H9 (cell line): ENCODE measurements at regions not wholly inside any gene's neighbourhood (a gene's known extent, or its start where the extent isn't known, plus 50 kb on each side); places are given as distances from the start of the nearest gene placed in this dataset.
A peak's percentile ranks its signal among the peaks of the same experiment; 100 is the strongest.

Experiments
- DNase-seq: peaks from one replicate; pipeline ENCODE4 v3.0.0-alpha.2; 2017
- H2AFZ ChIP-seq: one replicate; pipeline ENCODE4 v1.6.1; 2013; ENCODE audit warnings: mild to moderate bottlenecking, low read length, control low read depth, moderate library complexity
- H2AK5ac ChIP-seq: 2 replicates; pipeline ENCODE4 v1.6.1; 2013; ENCODE audit warnings: low read length, control low read depth, mixed read lengths; ENCODE audit not compliant: insufficient read length
- H2BK120ac ChIP-seq: one replicate; pipeline ENCODE4 v1.6.1; 2013; ENCODE audit warnings: low read depth, mild to moderate bottlenecking, low read length, control low read depth, inconsistent platforms; ENCODE audit not compliant: poor library complexity, severe bottlenecking
- H2BK12ac ChIP-seq: 2 replicates; pipeline ENCODE4 v1.6.1; 2013; ENCODE audit warnings: low read length, control low read depth, mixed read lengths, low read depth; ENCODE audit not compliant: insufficient read length
- H2BK15ac ChIP-seq: 2 replicates; pipeline ENCODE4 v1.6.1; 2013; ENCODE audit warnings: low read depth, low read length, control low read depth
- H2BK20ac ChIP-seq: one replicate; pipeline ENCODE4 v1.6.1; 2013; ENCODE audit warnings: low read depth, mild to moderate bottlenecking, low read length, control low read depth, inconsistent platforms; ENCODE audit not compliant: poor library complexity, severe bottlenecking
- H2BK5ac ChIP-seq: 2 replicates; pipeline ENCODE4 v1.6.1; 2013; ENCODE audit warnings: low read length, control low read depth, mixed read lengths; ENCODE audit not compliant: insufficient read length
- H3K14ac ChIP-seq: 2 replicates; pipeline ENCODE4 v1.6.1; 2013; ENCODE audit warnings: low read length, control low read depth; ENCODE audit not compliant: insufficient read depth
- H3K18ac ChIP-seq: 2 replicates; pipeline ENCODE4 v1.6.1; 2013; ENCODE audit warnings: low read depth, mild to moderate bottlenecking, mixed read lengths, low read length, control low read depth; ENCODE audit not compliant: insufficient read length
- H3K23ac ChIP-seq: 2 replicates; pipeline ENCODE4 v1.6.1; 2013; ENCODE audit warnings: low read length, control low read depth, mixed read lengths, low read depth; ENCODE audit not compliant: insufficient read length
- H3K23me2 ChIP-seq: 2 replicates; pipeline ENCODE4 v1.6.1; 2013; ENCODE audit warnings: low read depth, mild to moderate bottlenecking, mixed read lengths, low read length, control low read depth; ENCODE audit not compliant: insufficient read length, poor library complexity, severe bottlenecking
- H3K27ac ChIP-seq: 2 replicates; pipeline ENCODE4 v1.5.1; 2013; ENCODE audit warnings: low read length, control low read depth, mixed read lengths, low read depth; ENCODE audit not compliant: insufficient read length
- H3K27me3 ChIP-seq: 2 replicates; pipeline ENCODE4 v1.6.1; 2013; ENCODE audit warnings: low read length, control low read depth, inconsistent platforms; ENCODE audit not compliant: insufficient read depth
- H3K4ac ChIP-seq: 2 replicates; pipeline ENCODE4 v1.6.1; 2013; ENCODE audit warnings: low read depth, mild to moderate bottlenecking, control low read depth, inconsistent platforms, low read length, moderate library complexity
- H3K4me1 ChIP-seq: 2 replicates; pipeline ENCODE4 v1.6.1; 2013; ENCODE audit warnings: low read length, control low read depth, inconsistent platforms; ENCODE audit not compliant: insufficient read depth
- H3K4me2 ChIP-seq: 2 replicates; pipeline ENCODE4 v1.6.1; 2013; ENCODE audit warnings: low read length, control low read depth, mixed read lengths; ENCODE audit not compliant: insufficient read length, insufficient read depth
- H3K56ac ChIP-seq: 2 replicates; pipeline ENCODE4 v1.6.1; 2013; ENCODE audit warnings: low read depth, mild to moderate bottlenecking, mixed read lengths, low read length, control low read depth; ENCODE audit not compliant: insufficient read length
- H3K79me1 ChIP-seq: 2 replicates; pipeline ENCODE4 v1.6.1; 2013; ENCODE audit warnings: low read depth, mild to moderate bottlenecking, moderate library complexity, low read length, control low read depth, inconsistent platforms; ENCODE audit not compliant: insufficient read depth, poor library complexity, severe bottlenecking
- H3K79me2 ChIP-seq: 2 replicates; pipeline ENCODE4 v1.6.1; 2013; ENCODE audit warnings: low read length, control low read depth, inconsistent platforms; ENCODE audit not compliant: insufficient read depth
- H3K9ac ChIP-seq: 2 replicates; pipeline ENCODE4 v1.6.1; 2013; ENCODE audit warnings: low read length, control low read depth, mixed read lengths; ENCODE audit not compliant: insufficient read length; ENCODE audit errors: extremely low read depth
- H3K9me3 ChIP-seq: one replicate; pipeline ENCODE4 v1.6.1; 2013; ENCODE audit warnings: low read depth, low read length, inconsistent platforms; ENCODE audit not compliant: control insufficient read depth
- H3T11ph ChIP-seq: one replicate; pipeline ENCODE4 v1.6.1; 2013; ENCODE audit warnings: mild to moderate bottlenecking, low read length, control low read depth, inconsistent platforms
- H4K20me1 ChIP-seq: one replicate; pipeline ENCODE4 v1.6.1; 2013; ENCODE audit not compliant: control insufficient read depth, insufficient read length, insufficient read depth
- H4K5ac ChIP-seq: 2 replicates; pipeline ENCODE4 v1.6.1; 2013; ENCODE audit warnings: low read depth, mild to moderate bottlenecking, mixed read lengths, low read length, control low read depth; ENCODE audit not compliant: insufficient read length
- H4K8ac ChIP-seq: replicated peaks from 2 replicates; pipeline ENCODE4 v1.6.1; 2013; ENCODE audit warnings: low read length, control low read depth, mixed read lengths, low read depth; ENCODE audit not compliant: insufficient read length
- H4K91ac ChIP-seq: 2 replicates; pipeline ENCODE4 v1.6.1; 2013; ENCODE audit warnings: low read depth, mild to moderate bottlenecking, moderate library complexity, mixed read lengths, low read length, control low read depth; ENCODE audit not compliant: insufficient read length
- H3K27ac Mint-ChIP-seq, 3 experiments: 2 replicates in 2 of 3; 3 replicates in 1 of 3; pipeline ENCODE4 v1.8.0; 2020 to 2021; ENCODE audit warnings: mixed read lengths in 3 of 3, mild to moderate bottlenecking in 1 of 3, moderate library complexity in 1 of 3
- H3K27me3 Mint-ChIP-seq: 2 replicates; pipeline ENCODE4 v1.8.0; 2021; ENCODE audit warnings: low read depth, mild to moderate bottlenecking, moderate library complexity, mixed read lengths
- H3K36me3 Mint-ChIP-seq, 3 experiments: 2 replicates in 2 of 3; 3 replicates in 1 of 3; pipeline ENCODE4 v1.8.0; 2020 to 2021; ENCODE audit warnings: low read depth in 3 of 3, mixed read lengths in 3 of 3; ENCODE audit not compliant: insufficient read depth in 1 of 3
- H3K4me1 Mint-ChIP-seq, 2 experiments: 2 replicates each; pipeline ENCODE4 v1.8.0; 2020; ENCODE audit warnings: mixed read lengths in 2 of 2
- H3K4me3 Mint-ChIP-seq, 2 experiments: 2 replicates in 1 of 2; 3 replicates in 1 of 2; pipeline ENCODE4 v1.8.0; 2020 to 2021; ENCODE audit warnings: mild to moderate bottlenecking in 2 of 2, mixed read lengths in 2 of 2, moderate library complexity in 1 of 2
- H3K9me3 Mint-ChIP-seq, 2 experiments: 2 replicates in 1 of 2; 3 replicates in 1 of 2; pipeline ENCODE4 v1.8.0; 2020; ENCODE audit warnings: mild to moderate bottlenecking in 2 of 2, mixed read lengths in 2 of 2, moderate library complexity in 1 of 2
- CTCF ChIP-seq: fragments of 200-600 bp; sonication (generic); conservative IDR thresholded peaks from 3 replicates; pipeline ENCODE4 v1.8.0; 2021; ENCODE audit warnings: antibody characterized with exemption, mild to moderate bottlenecking
- WGBS: extraction: QIAGEN DNeasy Blood & Tissue Kit; methylation state at CpG from one replicate; pipeline ENCODE4 v1.1.7; 2013; ENCODE audit warnings: missing lambda C conversion rate, low lambda C conversion rate, mixed read lengths; ENCODE audit not compliant: insufficient read length; ENCODE audit errors: extremely low coverage; 5-methylcytosine and 5-hydroxymethylcytosine counted together

- 100% methylated on average over 3 of the region's 40 CpGs for WGBS
- Mint-ChIP-seq H3K36me3 (peaks cover 7 to 24% (median 11%) of the 10 kb centered on the region in 3 experiments), H3K27me3 (peaks cover 18% of the 10 kb centered on the region), H3K4me3 (peak overlapping the region in 1 of 2 experiments; percentile 3; a peak in 1 of 5 replicates), H3K4me1 (peaks cover 0 to 5% of the 10 kb centered on the region in 2 experiments; a peak in 3 of 4 replicates), H3K27ac (peak overlapping the region in 2 of 3 experiments; percentile 25 to 36; a peak in 1 of 7 replicates), H3K9me3 (peaks cover 32 to 33% of the 10 kb centered on the region in 2 experiments)
- H3K14ac ChIP-seq, result no peak overlapping the region; the same call in 1 of the 2 replicates
- no peaks in the 10 kb centered on the region for H3K9me3 ChIP-seq
- no peaks in the 10 kb centered on the region for H3K4me1 ChIP-seq
- no peak for DNase-seq
- no peaks in the 10 kb centered on the region for H3K23me2 ChIP-seq
- H2BK15ac ChIP-seq, result no peak overlapping the region
- no peak overlapping the region for H4K91ac ChIP-seq
- no peak overlapping the region for H2AFZ ChIP-seq
- no peak overlapping the region for H2BK12ac ChIP-seq
- H3K23ac ChIP-seq, result no peak overlapping the region
- no peak overlapping the region for H3K9ac ChIP-seq
- no peak overlapping the region for H3K56ac ChIP-seq
- no peak overlapping the region for H2BK120ac ChIP-seq
- no peak overlapping the region for H3T11ph ChIP-seq
- H3K79me1 ChIP-seq, result no peaks in the 10 kb centered on the region
- TF ChIP-seq CTCF, result no peak
- no peak overlapping the region for H4K8ac ChIP-seq
- no peaks in the 10 kb centered on the region for H3K27me3 ChIP-seq
- no peak overlapping the region for H3K27ac ChIP-seq
- no peak overlapping the region for H3K4ac ChIP-seq
- H2BK20ac ChIP-seq, result no peak overlapping the region
- H3K18ac ChIP-seq, result no peak overlapping the region
- H4K5ac ChIP-seq, result no peak overlapping the region
- H3K4me2 ChIP-seq, result no peak overlapping the region
- no peak overlapping the region for H2AK5ac ChIP-seq
- no peaks in the 10 kb centered on the region for H3K79me2 ChIP-seq
- no peak overlapping the region for H2BK5ac ChIP-seq
- H4K20me1 ChIP-seq, result no peaks in the 10 kb centered on the region
Measured at GRCh38 chr6:170137911-170138910, 152.7 kb downstream of the DLL1 start.
